Keratinocyte (primary cell): ENCODE measurements at regions not wholly inside any gene's neighbourhood (a gene's known extent, or its start where the extent isn't known, plus 50 kb on each side); places are given as distances from the start of the nearest gene placed in this dataset.

Experiments used
- DNase-seq: peaks from one replicate; pipeline ENCODE4 v3.0.0-alpha.2; 2011; ENCODE audit warnings: low read depth, missing footprints, low spot score
- FAIRE-seq: peaks from 2 replicates; lab custom pipeline; 2011; peaks lifted over from hg19 to GRCh38; lab: Jason Lieb, UNC
- H2AFZ ChIP-seq: 2 replicates; pipeline ENCODE4 v1.6.0; 2012; ENCODE audit warnings: low read length, control low read depth, inconsistent platforms; ENCODE audit not compliant: control insufficient read depth
- H3K27ac ChIP-seq: 2 replicates; pipeline ENCODE4 v1.5.1; 2011; ENCODE audit warnings: low read length; ENCODE audit not compliant: control insufficient read depth, insufficient read depth
- H3K27me3 ChIP-seq: 3 replicates; pipeline ENCODE4 v1.6.0; 2011; ENCODE audit warnings: low read length; ENCODE audit not compliant: control insufficient read depth, insufficient read depth; ENCODE audit errors: extremely low read depth
- H3K36me3 ChIP-seq, 2 experiments: 2 replicates in 1 of 2; 3 replicates in 1 of 2; pipeline ENCODE4 v1.5.1; 2011; ENCODE audit warnings: low read length in 2 of 2, mild to moderate bottlenecking in 1 of 2; ENCODE audit not compliant: control insufficient read depth in 2 of 2, insufficient read depth in 2 of 2; ENCODE audit errors: extremely low read depth in 1 of 2
- H3K4me1 ChIP-seq: 3 replicates; pipeline ENCODE4 v1.5.1; 2011; ENCODE audit warnings: low read length; ENCODE audit not compliant: control insufficient read depth, insufficient read depth; ENCODE audit errors: extremely low read depth
- H3K4me2 ChIP-seq: 3 replicates; pipeline ENCODE4 v1.6.0; 2011; ENCODE audit warnings: low read depth, low read length; ENCODE audit not compliant: control insufficient read depth, insufficient read depth; ENCODE audit errors: extremely low read depth
- H3K4me3 ChIP-seq, 3 experiments: fragments of 200-600 bp in 1 of 3; sonication (generic) in 1 of 3; 2 replicates in 2 of 3; 3 replicates in 1 of 3; pipeline ENCODE4 v1.5.1; 2011 to 2016; ENCODE audit warnings: low read length in 3 of 3, mild to moderate bottlenecking in 3 of 3, control low read depth in 2 of 3, inconsistent platforms in 1 of 3, low read depth in 1 of 3, mixed read lengths in 1 of 3, mixed run types in 1 of 3, moderate library complexity in 1 of 3; ENCODE audit not compliant: control insufficient read depth in 2 of 3, insufficient read depth in 2 of 3; ENCODE audit errors: extremely low read depth in 1 of 3
- H3K79me2 ChIP-seq: 2 replicates; pipeline ENCODE4 v1.6.0; 2012; ENCODE audit warnings: low read length; ENCODE audit not compliant: control insufficient read depth, insufficient read depth
- H3K9ac ChIP-seq: 3 replicates; pipeline ENCODE4 v1.6.0; 2011; ENCODE audit warnings: low read length; ENCODE audit not compliant: control insufficient read depth, insufficient read depth; ENCODE audit errors: extremely low read depth
- H3K9me1 ChIP-seq: 3 replicates; pipeline ENCODE4 v1.6.0; 2011; ENCODE audit warnings: low read length; ENCODE audit not compliant: control insufficient read depth, insufficient read depth; ENCODE audit errors: extremely low read depth
- H3K9me3 ChIP-seq: 2 replicates; pipeline ENCODE4 v1.5.1; 2012; ENCODE audit warnings: low read depth, low read length; ENCODE audit not compliant: control insufficient read depth
- H4K20me1 ChIP-seq: 3 replicates; pipeline ENCODE4 v1.6.0; 2011; ENCODE audit warnings: low read length; ENCODE audit not compliant: control insufficient read depth, insufficient read depth; ENCODE audit errors: extremely low read depth
- EZH2 ChIP-seq: IDR thresholded peaks from one replicate; pipeline ENCODE4 v1.6.1; 2012; ENCODE audit warnings: inconsistent platforms, mild to moderate bottlenecking, low read length, moderate library complexity
- dilution Hi-C: fragments of 300-500 bp; cut with MboI; formaldehyde crosslinking; loops from one replicate; pipeline ENCODE4 v1.7.0; 2020; ENCODE audit warnings: low sequenced_read_pairs; ENCODE audit not compliant: extremely low pct_ligation_motif_present
- TF ChIP-seq, protein P1 (sequence below), 3 experiments: IDR thresholded peaks in 1 of 3; conservative IDR thresholded peaks in 1 of 3; optimal IDR thresholded peaks in 1 of 3; 2 replicates in 2 of 3; 3 replicates in 1 of 3; pipeline versions ENCODE3 to v1.5.1; 2011; ENCODE audit warnings: low read length in 3 of 3, mild to moderate bottlenecking in 3 of 3, moderate library complexity in 2 of 3, control low read depth in 1 of 3, inconsistent platforms in 1 of 3; ENCODE audit not compliant: insufficient read depth in 2 of 3; ENCODE audit errors: extremely low read depth in 1 of 3

DNA sequence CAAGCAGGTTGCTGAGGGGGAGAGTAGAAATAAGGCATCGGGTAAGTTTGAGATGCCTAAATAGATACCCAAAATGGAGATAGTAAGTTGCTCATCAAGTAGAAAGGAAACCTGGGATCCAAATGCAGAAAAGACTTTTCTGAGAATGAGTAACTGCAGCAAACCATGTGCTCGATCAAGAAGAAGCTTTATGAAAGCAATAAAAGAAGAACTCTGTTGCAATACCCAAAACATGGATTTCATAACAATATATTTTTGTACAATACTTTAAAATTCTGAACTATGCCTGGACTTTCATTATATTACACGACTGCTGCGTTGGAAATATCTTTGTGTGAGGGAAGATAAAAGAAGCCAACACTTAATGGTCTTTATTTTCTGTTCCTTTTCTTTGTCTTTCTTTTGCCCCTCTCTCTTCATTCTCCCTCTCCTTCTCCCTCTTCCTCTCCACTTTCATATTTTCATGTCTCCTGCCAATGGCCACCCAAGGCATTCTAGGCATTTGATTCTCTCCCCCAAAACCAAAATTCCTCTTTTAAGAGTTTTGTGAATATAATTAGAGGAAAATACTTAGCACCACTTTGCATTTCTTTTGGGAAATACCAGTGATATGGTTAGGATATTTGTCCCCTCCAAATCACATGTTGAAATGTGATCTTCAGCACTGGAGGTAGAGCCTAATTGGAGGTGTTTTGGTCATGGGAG, 257.6 kb downstream of the MREG start:
- dilution Hi-C loops, result no loop called here
- no peaks in the 10 kb centered on the region for H3K4me1 ChIP-seq
- no peak overlapping the region for H3K4me2 ChIP-seq
- TF ChIP-seq, protein P1, sequence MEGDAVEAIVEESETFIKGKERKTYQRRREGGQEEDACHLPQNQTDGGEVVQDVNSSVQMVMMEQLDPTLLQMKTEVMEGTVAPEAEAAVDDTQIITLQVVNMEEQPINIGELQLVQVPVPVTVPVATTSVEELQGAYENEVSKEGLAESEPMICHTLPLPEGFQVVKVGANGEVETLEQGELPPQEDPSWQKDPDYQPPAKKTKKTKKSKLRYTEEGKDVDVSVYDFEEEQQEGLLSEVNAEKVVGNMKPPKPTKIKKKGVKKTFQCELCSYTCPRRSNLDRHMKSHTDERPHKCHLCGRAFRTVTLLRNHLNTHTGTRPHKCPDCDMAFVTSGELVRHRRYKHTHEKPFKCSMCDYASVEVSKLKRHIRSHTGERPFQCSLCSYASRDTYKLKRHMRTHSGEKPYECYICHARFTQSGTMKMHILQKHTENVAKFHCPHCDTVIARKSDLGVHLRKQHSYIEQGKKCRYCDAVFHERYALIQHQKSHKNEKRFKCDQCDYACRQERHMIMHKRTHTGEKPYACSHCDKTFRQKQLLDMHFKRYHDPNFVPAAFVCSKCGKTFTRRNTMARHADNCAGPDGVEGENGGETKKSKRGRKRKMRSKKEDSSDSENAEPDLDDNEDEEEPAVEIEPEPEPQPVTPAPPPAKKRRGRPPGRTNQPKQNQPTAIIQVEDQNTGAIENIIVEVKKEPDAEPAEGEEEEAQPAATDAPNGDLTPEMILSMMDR (optimal IDR thresholded peaks at IDR 0.05 in 1 of 3, IDR thresholded peaks at IDR 0.05 in 1 of 3, conservative IDR thresholded peaks at IDR 0.05 in 1 of 3; ENCODE audit: extremely low read depth in 1 of 3, insufficient read depth in 2 of 3, low read length in 3 of 3), result no peak
- no peak for TF ChIP-seq EZH2
- no peak overlapping the region for H2AFZ ChIP-seq
- no peaks in the 10 kb centered on the region for H3K9me1 ChIP-seq
- no peak overlapping the region for H3K4me3 ChIP-seq
- DNase-seq, result no peak
- no peaks in the 10 kb centered on the region for H4K20me1 ChIP-seq
- FAIRE-seq, result no peak
- no peaks in the 10 kb centered on the region for H3K79me2 ChIP-seq
- no peak overlapping the region for H3K9ac ChIP-seq
- H3K9me3 ChIP-seq, result no peaks in the 10 kb centered on the region
- no peak overlapping the region for H3K27ac ChIP-seq
- H3K27me3 ChIP-seq, result no peaks in the 10 kb centered on the region
- H3K36me3 ChIP-seq, result no peaks in the 10 kb centered on the region

DNA sequence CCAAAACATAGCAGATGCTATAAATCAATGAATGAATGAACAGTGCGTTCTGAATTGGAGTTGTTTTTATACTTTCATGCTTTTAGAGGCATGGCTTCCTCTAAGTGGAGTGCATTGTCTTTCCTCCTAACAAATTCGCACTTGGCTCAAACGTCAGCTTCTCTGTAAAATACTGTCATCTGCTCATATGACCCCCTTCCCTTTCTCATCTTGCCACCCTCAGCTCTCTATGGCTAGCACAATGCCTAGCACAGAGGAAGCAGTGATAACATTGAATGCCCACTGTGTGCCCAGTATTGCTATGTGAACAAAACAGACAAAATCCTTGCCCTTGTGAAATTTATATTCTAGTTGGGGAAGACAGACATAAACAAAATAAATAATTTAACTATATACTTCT, 258.8 kb downstream of the MREG start:
- Histone ChIP-seq H3K4me1 (no peaks in the 10 kb centered on the region), H3K36me3 (no peaks in the 10 kb centered on the region), H3K9me3 (no peaks in the 10 kb centered on the region), H3K9me1 (no peaks in the 10 kb centered on the region), H3K4me3 (no peak overlapping the region), H3K9ac (no peak overlapping the region), H2AFZ (no peak overlapping the region), H3K27ac (no peak overlapping the region), H4K20me1 (no peaks in the 10 kb centered on the region), H3K27me3 (no peaks in the 10 kb centered on the region), H3K79me2 (no peaks in the 10 kb centered on the region), H3K4me2 (no peak overlapping the region)
- DNase-seq, result no peak
- FAIRE-seq, result no peak
- TF ChIP-seq EZH2, result no peak
- TF ChIP-seq, protein P1 (optimal IDR thresholded peaks at IDR 0.05 in 1 of 3, IDR thresholded peaks at IDR 0.05 in 1 of 3, conservative IDR thresholded peaks at IDR 0.05 in 1 of 3; ENCODE audit: extremely low read depth in 1 of 3, insufficient read depth in 2 of 3, low read length in 3 of 3), result no peak
- dilution Hi-C loops, result no loop called here
